ENCODE measurements at regions not wholly inside any gene's neighbourhood (a gene's known extent, or its start where the extent isn't known, plus 50 kb on each side); places are given as distances from the start of the nearest gene placed in this dataset.
"Not testable (repeated sequence)": the region's sequence is repeated elsewhere in the genome, so short reads cannot be mapped to it uniquely, and the experiment has no call there.

DNA sequence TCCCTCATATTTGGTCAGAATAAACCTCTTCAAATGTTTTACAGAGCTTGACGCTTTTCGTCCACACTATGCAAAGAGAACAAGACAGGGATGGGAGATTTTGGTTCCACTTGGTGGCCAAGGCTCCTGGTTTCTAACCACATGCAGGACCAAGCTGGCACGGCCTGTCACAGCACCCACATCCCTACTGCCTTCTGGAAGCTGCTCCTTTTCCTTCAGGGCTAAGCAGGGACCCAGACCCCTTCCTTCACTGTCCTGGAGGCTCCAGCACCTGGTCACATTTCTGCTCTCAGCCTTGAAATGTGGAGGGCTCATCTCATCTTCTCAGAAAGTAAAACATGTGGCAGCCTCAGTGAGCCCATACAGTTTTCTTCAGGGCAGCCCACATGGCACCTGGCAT lies 50.4 kb upstream of the ARHGEF7 start:
- DNase-seq = no peak

GRCh38 chr13:111062966-111063365 lies 52.1 kb upstream of the ARHGEF7 start:
- no peak for DNase-seq

- DNase-seq = no peak
These were observed 52.8 kb upstream of the ARHGEF7 start for GRCh38 chr13:111062305-111062704.

DNA sequence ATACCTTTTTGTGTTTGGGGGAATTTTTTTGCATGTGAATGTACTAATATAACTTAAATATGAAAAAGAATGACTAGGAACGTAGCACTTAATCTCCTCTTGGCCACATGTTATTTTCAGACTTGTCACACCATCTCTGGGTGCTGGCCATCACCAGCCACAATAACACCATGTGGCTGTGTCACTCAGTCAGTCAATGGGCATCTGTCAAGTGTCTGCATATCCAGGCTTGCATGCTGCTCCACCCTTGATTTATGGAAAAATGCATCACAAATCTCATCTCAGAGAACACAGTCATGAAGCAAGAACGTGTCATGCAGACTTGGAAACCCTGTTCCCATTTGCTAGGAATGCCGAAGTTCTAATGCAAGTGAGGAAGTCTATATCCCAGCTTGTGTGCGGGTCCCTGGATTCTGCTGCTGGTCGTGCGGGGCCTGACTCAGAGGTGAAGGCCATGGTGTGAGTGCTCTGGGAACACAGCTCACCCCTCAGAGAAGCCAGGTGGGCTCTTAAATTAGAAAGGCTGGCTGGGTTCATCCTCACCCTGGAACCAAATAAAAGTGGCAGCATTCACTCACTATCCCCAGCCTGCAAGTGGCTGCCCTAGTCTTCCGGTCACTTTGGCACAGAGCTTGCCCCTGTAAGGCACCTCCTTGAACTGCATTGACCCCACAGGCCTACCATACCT lies 53.6 kb upstream of the ARHGEF7 start:
- no peak for DNase-seq

DNA sequence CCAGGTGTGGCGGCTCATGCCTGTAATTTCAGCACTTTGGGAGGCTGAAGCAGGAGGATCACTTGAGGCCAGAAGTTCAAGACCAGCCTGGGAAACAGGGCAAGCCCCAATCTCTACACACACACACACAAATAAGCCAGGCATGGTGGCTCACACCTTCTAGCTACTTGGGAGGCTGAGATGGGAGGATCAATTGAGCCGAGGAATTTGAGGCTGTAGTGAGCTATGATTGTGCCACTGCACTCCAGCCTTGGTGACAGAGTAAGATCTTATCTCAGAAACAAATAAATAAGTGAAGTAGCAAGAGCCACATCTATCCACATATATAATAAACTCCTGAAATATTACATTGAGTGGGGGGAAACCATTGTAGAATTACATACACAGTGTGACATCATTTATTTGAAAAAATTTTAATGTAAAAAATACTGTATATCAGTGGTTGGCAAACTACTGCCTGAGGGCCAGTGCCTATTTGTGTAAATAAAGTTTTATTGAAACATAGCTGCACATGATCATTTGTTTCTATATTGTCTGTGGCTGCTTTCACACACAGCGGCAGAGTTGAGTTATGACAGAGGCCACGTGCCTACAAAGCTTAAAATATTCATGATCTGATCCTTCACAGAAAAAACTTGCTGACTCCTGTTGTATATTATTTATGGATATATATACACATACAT lies 54.7 kb upstream of the ARHGEF7 start:
- no peak for DNase-seq

DNA sequence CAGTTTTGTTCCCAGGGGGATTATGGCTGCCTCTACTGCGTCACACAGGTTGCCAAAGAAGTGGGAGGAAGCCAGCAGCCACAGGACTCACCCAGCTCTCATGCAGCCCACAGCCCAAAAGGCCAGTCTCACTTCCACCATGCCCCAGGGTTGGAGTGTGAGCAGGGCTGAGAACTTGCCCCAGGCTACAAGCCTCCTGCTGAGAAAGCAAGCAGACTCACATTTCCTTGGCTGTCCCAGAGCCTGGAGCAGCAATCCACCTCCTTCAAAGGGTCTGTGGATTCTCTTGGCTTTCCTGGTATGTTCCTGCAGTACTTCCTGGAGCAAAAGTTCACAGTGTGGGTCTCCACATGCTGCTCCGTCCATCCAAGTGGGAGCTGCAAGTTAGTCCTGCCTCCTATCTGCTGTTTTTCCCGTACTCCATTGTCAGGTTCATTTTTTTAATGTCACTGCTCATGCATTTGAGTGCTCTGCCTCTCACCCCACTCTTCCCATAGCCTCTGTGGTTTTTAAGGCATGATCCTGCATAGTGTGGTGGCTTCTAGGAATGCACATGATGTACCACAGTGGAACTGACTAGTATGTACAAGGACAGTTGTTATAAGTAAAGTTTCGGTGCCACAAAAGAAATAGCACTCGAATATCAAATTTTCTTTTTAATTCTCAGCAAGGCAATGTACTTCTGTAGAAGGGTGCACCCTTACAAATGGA lies 56.2 kb upstream of the ARHGEF7 start:
- DNase-seq = no peak

- DNase-seq = not testable (repeated sequence)
These were observed 56.8 kb upstream of the ARHGEF7 start for GRCh38 chr13:111058339-111058738.

GRCh38 chr13:111051726-111052232 lies 63.3 kb upstream of the ARHGEF7 start:
- not testable (repeated sequence) for DNase-seq

DNA sequence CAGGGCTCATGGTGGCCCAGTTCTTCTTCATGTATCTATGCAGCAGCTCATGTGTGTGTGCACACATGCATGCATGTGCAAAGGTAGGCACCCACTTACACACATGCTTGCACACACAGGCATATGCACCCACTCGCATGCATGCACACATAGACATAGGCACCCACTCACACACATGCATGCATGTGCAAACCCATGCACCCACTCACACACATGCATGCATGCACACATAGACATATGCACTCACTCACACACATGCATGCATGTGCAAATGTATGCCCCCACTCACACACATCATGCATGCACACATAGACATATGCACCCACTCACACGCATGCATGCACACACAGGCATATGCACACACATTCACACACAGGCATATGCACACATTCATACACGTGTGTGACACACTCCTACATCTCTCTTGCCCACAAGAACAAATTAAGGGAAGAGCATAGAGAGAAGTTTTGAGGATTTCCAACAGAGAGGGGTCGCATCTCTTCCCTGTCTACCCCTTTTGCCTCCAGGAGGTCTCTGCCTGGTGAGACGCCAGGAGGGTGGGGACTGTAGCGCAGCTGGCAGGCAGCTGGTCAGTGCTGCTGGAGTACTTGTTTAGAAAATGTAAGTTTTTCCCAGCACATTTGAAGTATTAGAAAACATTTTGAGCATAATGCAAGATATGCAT lies 63.9 kb upstream of the ARHGEF7 start:
- no peak for DNase-seq

DNA sequence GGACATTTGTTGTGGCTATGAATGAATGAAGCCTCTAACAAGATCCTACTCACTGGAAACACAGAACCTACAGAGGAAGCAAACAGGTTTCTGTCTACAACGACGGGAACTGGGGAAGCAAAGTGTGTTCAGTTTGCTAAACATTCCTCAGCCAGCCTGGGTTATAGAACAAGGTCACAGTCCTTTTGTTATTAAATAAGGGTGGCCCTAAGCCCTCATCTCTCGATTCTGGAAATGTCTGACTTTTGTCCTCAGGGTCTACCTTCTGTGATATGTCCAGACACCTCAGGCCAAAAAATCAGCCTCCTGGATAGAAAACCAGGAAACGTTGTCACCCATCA lies 64.6 kb upstream of the ARHGEF7 start:
- no peak for DNase-seq

- peak in 1 of 2 experiments; percentile 34 for DNase-seq
These were observed 65.1 kb upstream of the ARHGEF7 start for GRCh38 chr13:111049791-111050538.

GRCh38 chr13:111048387-111048786 lies 66.7 kb upstream of the ARHGEF7 start:
- DNase-seq = no peak

GRCh38 chr13:111047326-111047725 lies 67.8 kb upstream of the ARHGEF7 start:
- no peak for DNase-seq

GRCh38 chr13:111046590-111047141 lies 68.4 kb upstream of the ARHGEF7 start:
- DNase-seq = no peak

GRCh38 chr13:111045170-111045569 lies 69.9 kb upstream of the ARHGEF7 start:
- DNase-seq = no peak

GRCh38 chr13:111044087-111044830 lies 70.9 kb upstream of the ARHGEF7 start:
- DNase-seq = no peak

- DNase-seq = no peak
These were observed 71.5 kb upstream of the ARHGEF7 start for GRCh38 chr13:111043575-111043982.

DNA sequence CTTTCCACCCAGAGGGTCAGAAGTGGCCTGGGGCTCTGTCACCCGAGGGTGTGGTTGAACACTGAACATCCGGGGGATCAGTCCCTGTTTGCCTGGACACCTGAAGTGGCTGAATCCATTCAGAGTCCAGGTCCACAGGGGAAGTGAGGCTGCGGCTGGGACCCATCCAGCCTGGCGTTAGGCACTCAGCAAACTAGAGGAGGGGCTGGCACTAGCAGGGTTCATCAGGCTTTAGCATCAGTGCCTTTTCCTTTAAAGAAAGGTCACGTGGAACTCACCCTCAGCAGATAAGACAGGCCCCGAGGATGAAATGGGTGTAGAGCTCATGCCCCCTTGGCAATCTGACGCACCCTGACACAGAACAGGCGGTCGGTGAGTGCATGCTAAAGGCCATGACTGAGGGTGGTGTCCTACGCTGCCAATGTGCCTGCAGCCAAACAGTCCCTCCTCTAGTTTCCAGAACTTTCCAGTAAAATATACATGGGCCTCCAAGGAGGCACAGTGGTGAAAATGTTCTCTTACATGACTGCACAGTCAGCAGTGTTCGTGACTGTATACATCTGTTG lies 72.4 kb upstream of the ARHGEF7 start:
- no peak for DNase-seq

GRCh38 chr13:111040830-111041229 lies 74.3 kb upstream of the ARHGEF7 start:
- no peak for DNase-seq

DNA sequence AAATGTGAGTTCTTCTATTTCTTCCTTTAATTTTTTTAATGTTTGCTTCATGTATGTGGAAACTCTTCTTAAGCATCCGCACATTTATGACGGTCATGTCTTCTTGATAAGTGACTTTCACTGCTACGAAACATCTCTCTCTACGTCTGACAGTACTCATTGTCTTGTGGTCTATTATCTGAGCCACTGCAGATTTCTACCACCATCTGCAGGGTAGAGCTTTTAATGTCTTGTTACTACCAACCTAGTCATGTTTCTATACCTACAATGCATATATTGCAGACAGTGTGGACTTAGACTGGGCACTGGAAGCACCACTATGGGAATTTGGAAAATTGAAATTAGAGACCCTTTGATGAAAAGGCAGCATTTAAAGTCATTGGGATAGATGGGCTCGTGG lies 75.4 kb upstream of the ARHGEF7 start:
- DNase-seq = no peak

DNA sequence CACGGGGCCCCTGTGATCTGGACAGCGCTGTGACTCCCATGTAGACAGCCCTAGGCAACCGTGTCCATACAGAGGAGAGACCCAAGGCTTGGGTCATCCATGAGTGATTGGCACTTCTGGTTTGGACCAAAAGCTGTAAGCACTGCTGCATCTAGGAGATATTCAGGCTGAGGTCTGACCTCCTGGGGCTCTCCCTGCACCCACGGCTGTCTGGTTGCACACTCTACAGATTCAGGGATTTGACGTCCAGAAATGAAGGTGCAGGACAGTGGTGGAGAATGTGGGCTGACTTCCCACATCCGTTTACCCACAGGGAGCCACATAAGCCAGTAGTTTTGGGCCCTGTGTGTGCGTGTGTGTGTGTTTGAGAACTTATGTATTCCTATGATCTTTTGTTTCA lies 76.2 kb upstream of the ARHGEF7 start:
- no peak for DNase-seq

All from NCI-H526 (cell line).